ENCODE measurements at regions not wholly inside any gene's neighbourhood (a gene's known extent, or its start where the extent isn't known, plus 50 kb on each side); places are given as distances from the start of the nearest gene placed in this dataset.

GRCh38 chr5:82802954-82803353, 274.2 kb downstream of the TMEM167A start:
- no peak for TF ChIP-seq EZH2phosphoT487 (IDR thresholded peaks at IDR 0.05; ENCODE audit: low read depth)
- TF ChIP-seq CTCF (IDR thresholded peaks at IDR 0.05; ENCODE audit: low read depth, low read length), result no peak
- Histone ChIP-seq H3K4me2 (ENCODE audit: low read length) (no peak overlapping the region), H3K9ac (ENCODE audit: low read length) (no peak overlapping the region), H4K20me1 (ENCODE audit: insufficient read depth, low read length) (no peaks in the 10 kb centered on the region), H3K79me2 (ENCODE audit: low read length) (no peaks in the 10 kb centered on the region), H3K4me1 (ENCODE audit: low read length) (peaks cover 12% of the 10 kb centered on the region), H3K36me3 (replicated peaks; ENCODE audit: low read depth, low read length) (no peaks in the 10 kb centered on the region), H3K27me3 (ENCODE audit: low read depth, low read length) (no peaks in the 10 kb centered on the region), H3K4me3 (ENCODE audit: low read length) (no peak overlapping the region), H3K27ac (ENCODE audit: low read length) (no peak overlapping the region; the same call in 1 of the 2 replicates), H3K9me3 (ENCODE audit: insufficient read depth, low read length) (no peaks in the 10 kb centered on the region), H2AFZ (ENCODE audit: low read depth, low read length) (no peak overlapping the region)

GRCh38 chr5:82800826-82801225, 276.4 kb downstream of the TMEM167A start:
- H3K4me3 ChIP-seq (ENCODE audit: low read length), result no peak overlapping the region
- no peak overlapping the region for H3K9ac ChIP-seq (ENCODE audit: low read length)
- peaks cover 12% of the 10 kb centered on the region for H3K4me1 ChIP-seq (ENCODE audit: low read length)
- no peaks in the 10 kb centered on the region for H3K79me2 ChIP-seq (ENCODE audit: low read length)
- no peaks in the 10 kb centered on the region for H3K9me3 ChIP-seq (ENCODE audit: insufficient read depth, low read length)
- no peaks in the 10 kb centered on the region for H3K27me3 ChIP-seq (ENCODE audit: low read depth, low read length)
- no peak for TF ChIP-seq EZH2phosphoT487 (IDR thresholded peaks at IDR 0.05; ENCODE audit: low read depth)
- TF ChIP-seq CTCF (IDR thresholded peaks at IDR 0.05; ENCODE audit: low read depth, low read length), result no peak
- H2AFZ ChIP-seq (ENCODE audit: low read depth, low read length), result no peak overlapping the region
- no peaks in the 10 kb centered on the region for H4K20me1 ChIP-seq (ENCODE audit: insufficient read depth, low read length)
- H3K27ac ChIP-seq (ENCODE audit: low read length), result no peak overlapping the region
- no peak overlapping the region for H3K4me2 ChIP-seq (ENCODE audit: low read length)
- H3K36me3 ChIP-seq (replicated peaks; ENCODE audit: low read depth, low read length), result no peaks in the 10 kb centered on the region

GRCh38 chr5:82799361-82800077, 277.7 kb downstream of the TMEM167A start:
- Histone ChIP-seq H3K27me3 (ENCODE audit: low read depth, low read length) (no peaks in the 10 kb centered on the region), H3K79me2 (ENCODE audit: low read length) (no peaks in the 10 kb centered on the region), H3K9ac (ENCODE audit: low read length) (no peak overlapping the region), H3K4me3 (ENCODE audit: low read length) (no peak overlapping the region), H3K36me3 (replicated peaks; ENCODE audit: low read depth, low read length) (no peaks in the 10 kb centered on the region), H2AFZ (ENCODE audit: low read depth, low read length) (no peak overlapping the region), H3K27ac (ENCODE audit: low read length) (no peak overlapping the region), H4K20me1 (ENCODE audit: insufficient read depth, low read length) (no peaks in the 10 kb centered on the region), H3K4me1 (ENCODE audit: low read length) (peaks cover 12% of the 10 kb centered on the region), H3K4me2 (ENCODE audit: low read length) (no peak overlapping the region), H3K9me3 (ENCODE audit: insufficient read depth, low read length) (no peaks in the 10 kb centered on the region)
- TF ChIP-seq EZH2phosphoT487 (IDR thresholded peaks at IDR 0.05; ENCODE audit: low read depth), result no peak

- no peaks in the 10 kb centered on the region for H3K36me3 ChIP-seq (replicated peaks; ENCODE audit: low read depth, low read length)
- H3K4me1 ChIP-seq (ENCODE audit: low read length), result peaks cover 12% of the 10 kb centered on the region
- TF ChIP-seq EZH2phosphoT487 (IDR thresholded peaks at IDR 0.05; ENCODE audit: low read depth), result no peak
- no peak for TF ChIP-seq CTCF (IDR thresholded peaks at IDR 0.05; ENCODE audit: low read depth, low read length)
- no peaks in the 10 kb centered on the region for H4K20me1 ChIP-seq (ENCODE audit: insufficient read depth, low read length)
- H3K9me3 ChIP-seq (ENCODE audit: insufficient read depth, low read length), result no peaks in the 10 kb centered on the region
- H3K79me2 ChIP-seq (ENCODE audit: low read length), result no peaks in the 10 kb centered on the region
- H3K4me2 ChIP-seq (ENCODE audit: low read length), result no peak overlapping the region
- H3K9ac ChIP-seq (ENCODE audit: low read length), result no peak overlapping the region
- no peak overlapping the region for H3K4me3 ChIP-seq (ENCODE audit: low read length)
- no peaks in the 10 kb centered on the region for H3K27me3 ChIP-seq (ENCODE audit: low read depth, low read length)
- H2AFZ ChIP-seq (ENCODE audit: low read depth, low read length), result no peak overlapping the region
- no peak overlapping the region for H3K27ac ChIP-seq (ENCODE audit: low read length)
Measured at GRCh38 chr5:82798676-82799075, 278.5 kb downstream of the TMEM167A start.
